H7 (cell line): ENCODE measurements at regions not wholly inside any gene's neighbourhood (a gene's known extent, or its start where the extent isn't known, plus 50 kb on each side); places are given as distances from the start of the nearest gene placed in this dataset.

ENCODE experiments used
- DNase-seq: peaks from one replicate; pipeline ENCODE4 v3.0.0; 2012
- H3K27me3 ChIP-seq: 2 replicates; pipeline ENCODE4 v1.6.0; 2011; ENCODE audit warnings: mild to moderate bottlenecking, low read length; ENCODE audit not compliant: control insufficient read depth, insufficient read depth
- H3K36me3 ChIP-seq: replicated peaks from 2 replicates; pipeline ENCODE4 v1.5.1; 2011; ENCODE audit warnings: low read length; ENCODE audit not compliant: control insufficient read depth, insufficient read depth
- H3K4me3 ChIP-seq: 2 replicates; pipeline ENCODE4 v1.5.1; 2011; ENCODE audit warnings: low read depth, mild to moderate bottlenecking, control low read depth, low read length, moderate library complexity; ENCODE audit not compliant: insufficient read depth

DNA sequence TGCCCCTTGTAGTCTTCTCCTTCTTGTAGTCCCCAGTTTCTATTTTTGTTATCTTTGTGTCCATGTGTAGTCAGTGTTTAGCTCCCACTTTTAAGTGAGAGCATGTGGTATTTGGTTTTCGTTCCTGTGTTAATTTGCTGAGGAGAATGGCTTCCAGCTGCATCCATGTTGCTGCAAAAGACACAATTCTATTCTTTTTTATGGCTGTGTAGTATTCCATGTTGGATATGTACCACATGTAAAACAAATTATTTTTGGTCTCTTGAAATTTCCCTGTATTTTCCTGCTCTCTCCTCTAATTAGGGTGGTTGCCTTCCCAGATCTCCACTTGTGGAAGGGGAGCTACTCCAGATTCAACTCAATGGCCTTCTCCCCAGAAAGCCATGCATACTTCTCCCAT is 813.8 kb downstream of the UQCRFS1 start:
- Histone ChIP-seq H3K27me3 (no peaks in the 10 kb centered on the region), H3K4me3 (no peak overlapping the region), H3K36me3 (no peaks in the 10 kb centered on the region)
- DNase-seq: no peak

GRCh38 chr19:28397800-28398199 is 815.2 kb downstream of the UQCRFS1 start:
- H3K4me3 ChIP-seq: no peak overlapping the region
- no peaks in the 10 kb centered on the region for H3K27me3 ChIP-seq
- no peaks in the 10 kb centered on the region for H3K36me3 ChIP-seq
- no peak for DNase-seq

- Histone ChIP-seq H3K4me3 (no peak overlapping the region), H3K36me3 (no peaks in the 10 kb centered on the region), H3K27me3 (no peaks in the 10 kb centered on the region)
- no peak for DNase-seq
These were observed 815.6 kb downstream of the UQCRFS1 start for GRCh38 chr19:28397306-28397705.

GRCh38 chr19:28396287-28396831 is 816.6 kb downstream of the UQCRFS1 start:
- no peak overlapping the region for H3K4me3 ChIP-seq
- H3K27me3 ChIP-seq: no peaks in the 10 kb centered on the region
- no peak for DNase-seq
- no peaks in the 10 kb centered on the region for H3K36me3 ChIP-seq

DNA sequence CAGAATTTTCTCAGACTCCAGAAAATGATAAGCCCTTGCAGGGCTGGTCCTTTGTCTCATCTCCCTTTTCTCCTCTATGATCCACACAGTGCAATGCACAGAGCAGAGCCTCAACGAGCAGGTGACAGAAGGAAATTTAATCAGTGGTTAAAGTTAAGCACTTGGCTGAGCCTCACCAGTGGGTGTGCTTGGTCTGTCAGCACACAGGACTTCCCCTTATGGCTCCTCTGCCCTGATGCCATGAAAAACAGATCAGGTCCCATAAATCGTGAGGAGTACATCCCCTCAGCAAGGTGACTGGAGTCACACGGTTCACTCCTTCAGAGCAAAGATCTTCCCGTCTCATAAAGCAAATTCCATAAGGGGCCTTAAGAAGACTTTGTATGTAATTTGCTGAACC is 818.2 kb downstream of the UQCRFS1 start:
- Histone ChIP-seq H3K4me3 (no peak overlapping the region), H3K27me3 (no peaks in the 10 kb centered on the region), H3K36me3 (no peaks in the 10 kb centered on the region)
- no peak for DNase-seq

- Histone ChIP-seq H3K27me3 (no peaks in the 10 kb centered on the region), H3K36me3 (no peaks in the 10 kb centered on the region), H3K4me3 (no peak overlapping the region)
- no peak for DNase-seq
These were observed 819.2 kb downstream of the UQCRFS1 start for GRCh38 chr19:28393574-28394336.

DNA sequence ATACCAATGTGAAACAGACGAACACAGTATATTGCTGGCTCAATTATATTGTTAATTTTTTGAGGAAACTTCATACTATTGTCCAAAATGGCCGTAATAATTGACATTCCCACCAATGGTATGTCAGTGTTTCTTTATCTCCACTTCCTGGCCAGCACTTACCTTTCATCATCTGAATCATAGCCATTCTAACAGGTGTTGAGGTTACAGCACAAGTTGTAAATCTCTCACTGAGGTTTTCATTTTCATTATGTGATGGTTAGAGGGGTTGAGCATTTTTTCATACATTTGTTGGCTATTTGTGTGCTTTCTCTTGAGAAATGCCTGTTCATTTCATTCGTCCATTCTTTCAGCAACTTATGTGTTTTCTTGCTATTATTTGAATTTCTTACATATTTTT is 824.0 kb downstream of the UQCRFS1 start:
- Histone ChIP-seq H3K27me3 (no peaks in the 10 kb centered on the region), H3K36me3 (no peaks in the 10 kb centered on the region), H3K4me3 (no peak overlapping the region)
- no peak for DNase-seq

DNA sequence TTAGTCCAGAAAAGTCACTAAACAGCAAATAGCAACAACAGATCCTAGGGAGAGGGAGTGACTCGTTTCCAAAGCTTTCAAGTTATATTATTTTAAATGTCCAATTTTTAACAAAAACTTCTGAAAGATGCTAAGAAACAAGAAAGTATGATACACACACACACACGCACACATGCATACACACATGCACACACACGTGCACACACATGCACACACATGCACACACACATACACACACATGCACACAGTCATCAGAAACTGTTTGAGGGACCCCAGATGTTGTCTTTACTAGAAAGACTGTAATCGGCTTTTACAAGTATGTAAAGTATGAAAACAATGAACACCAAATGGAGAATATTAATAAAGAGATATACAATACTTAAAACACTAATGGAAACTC is 825.4 kb downstream of the UQCRFS1 start:
- no peak for DNase-seq
- Histone ChIP-seq H3K4me3 (no peak overlapping the region), H3K36me3 (no peaks in the 10 kb centered on the region), H3K27me3 (no peaks in the 10 kb centered on the region)

GRCh38 chr19:28386470-28386869 is 826.5 kb downstream of the UQCRFS1 start:
- Histone ChIP-seq H3K27me3 (no peaks in the 10 kb centered on the region), H3K36me3 (no peaks in the 10 kb centered on the region), H3K4me3 (no peak overlapping the region)
- DNase-seq: no peak

DNA sequence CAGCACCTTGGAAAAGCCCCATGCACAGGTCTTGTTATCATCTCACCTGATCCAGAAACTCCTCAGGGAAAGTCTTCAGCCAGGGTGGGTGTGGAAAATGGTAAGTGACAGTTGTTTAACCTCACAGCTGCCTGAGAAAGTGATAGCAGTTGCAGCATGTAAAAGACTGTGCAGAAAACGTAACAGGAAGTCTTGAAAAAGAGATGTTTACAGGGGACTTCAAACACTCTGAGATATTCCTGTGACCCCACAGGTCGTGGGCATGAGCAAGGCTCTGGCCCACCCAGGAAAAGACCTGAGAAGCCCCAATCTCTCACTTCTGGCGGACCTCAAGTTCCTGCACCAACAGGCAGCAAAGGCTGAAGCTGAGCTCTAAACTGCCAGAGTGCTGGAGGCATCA is 826.9 kb downstream of the UQCRFS1 start:
- H3K36me3 ChIP-seq: no peaks in the 10 kb centered on the region

GRCh38 chr19:28377077-28377476 is 835.9 kb downstream of the UQCRFS1 start:
- Histone ChIP-seq H3K36me3 (no peaks in the 10 kb centered on the region), H3K4me3 (no peak overlapping the region), H3K27me3 (no peaks in the 10 kb centered on the region)
- no peak for DNase-seq

More for the DNA sequence above, 826.9 kb downstream of the UQCRFS1 start:
- no peaks in the 10 kb centered on the region for H3K27me3 ChIP-seq
- H3K4me3 ChIP-seq: no peak overlapping the region
- DNase-seq: no peak

- DNase-seq: no peak
- no peak overlapping the region for H3K4me3 ChIP-seq
- no peaks in the 10 kb centered on the region for H3K27me3 ChIP-seq
- no peaks in the 10 kb centered on the region for H3K36me3 ChIP-seq
These were observed 838.0 kb downstream of the UQCRFS1 start for GRCh38 chr19:28374971-28375370.

- Histone ChIP-seq H3K36me3 (no peaks in the 10 kb centered on the region), H3K27me3 (no peaks in the 10 kb centered on the region), H3K4me3 (no peak overlapping the region)
- DNase-seq: no peak
These were observed 840.2 kb downstream of the UQCRFS1 start for GRCh38 chr19:28372576-28373247.

GRCh38 chr19:28367146-28367545 is 845.8 kb downstream of the UQCRFS1 start:
- H3K27me3 ChIP-seq: no peaks in the 10 kb centered on the region; the same call in 1 of the 2 replicates
- no peaks in the 10 kb centered on the region for H3K36me3 ChIP-seq
- DNase-seq: no peak
- H3K4me3 ChIP-seq: no peak overlapping the region

DNA sequence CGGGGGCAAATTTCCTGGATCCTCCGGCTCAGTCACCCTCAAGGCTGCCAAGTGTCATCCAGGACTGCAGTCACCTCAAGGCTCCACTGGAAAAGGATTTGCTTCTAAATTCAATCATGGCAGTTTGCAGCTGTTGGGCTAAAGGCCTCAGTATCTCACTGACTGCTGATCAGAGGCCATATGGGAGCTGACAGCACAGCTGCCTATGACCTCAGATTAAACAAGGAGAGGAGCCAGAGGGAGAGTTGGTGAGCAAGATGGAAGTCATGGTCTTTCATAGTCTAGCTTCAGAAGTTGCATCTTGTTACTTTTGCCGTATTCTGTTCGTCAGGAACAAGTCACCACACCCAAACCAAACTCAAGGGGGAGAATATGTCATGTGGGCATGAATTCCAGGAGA is 849.7 kb downstream of the UQCRFS1 start:
- Histone ChIP-seq H3K4me3 (no peak overlapping the region), H3K27me3 (no peaks in the 10 kb centered on the region; the same call in 1 of the 2 replicates), H3K36me3 (no peaks in the 10 kb centered on the region)
- no peak for DNase-seq
